WTC11 (cell line): ENCODE measurements at regions not wholly inside any gene's neighbourhood (a gene's known extent, or its start where the extent isn't known, plus 50 kb on each side); places are given as distances from the start of the nearest gene placed in this dataset.

Source experiments
- CREB1 ChIP-seq: sonication (generic); formaldehyde crosslinking; IDR thresholded peaks from 2 replicates; pipeline ENCODE4 v1.8.0; 2023; ENCODE audit warnings: mild to moderate bottlenecking, missing genetic modification reagents
- CTCF ChIP-seq: fragments of 200-600 bp; IDR thresholded peaks from 2 replicates; pipeline ENCODE4 v1.8.0; 2022; ENCODE audit warnings: antibody characterized with exemption
- ETV6 ChIP-seq: sonication (generic); formaldehyde crosslinking; IDR thresholded peaks from 2 replicates; pipeline ENCODE4 v1.8.1; 2022; ENCODE audit warnings: mild to moderate bottlenecking, missing genetic modification reagents
- GABPB1 ChIP-seq: sonication (generic); formaldehyde crosslinking; IDR thresholded peaks from 2 replicates; pipeline ENCODE4 v1.8.1; 2023; ENCODE audit warnings: mild to moderate bottlenecking, missing genetic modification reagents
- IRF1 ChIP-seq: sonication (generic); formaldehyde crosslinking; IDR thresholded peaks from 2 replicates; pipeline ENCODE4 v1.8.0; 2023; ENCODE audit warnings: missing genetic modification reagents
- MAX ChIP-seq: sonication (generic); formaldehyde crosslinking; IDR thresholded peaks from 2 replicates; pipeline ENCODE4 v1.8.0; 2022; ENCODE audit warnings: mild to moderate bottlenecking, missing genetic modification reagents
- MXD4 ChIP-seq: fragments of 250-450 bp; sonication (Bioruptor Pico); IDR thresholded peaks from 2 replicates; pipeline ENCODE4 v1.8.0; 2021; ENCODE audit warnings: mild to moderate bottlenecking, moderate library complexity, borderline replicate concordance
- NR2C2 ChIP-seq: sonication (generic); formaldehyde crosslinking; IDR thresholded peaks from 2 replicates; pipeline ENCODE4 v1.8.0; 2022; ENCODE audit warnings: mild to moderate bottlenecking, missing genetic modification reagents
- SP1 ChIP-seq: sonication (generic); formaldehyde crosslinking; conservative IDR thresholded peaks from 2 replicates; pipeline ENCODE4 v1.8.1; 2022; ENCODE audit warnings: missing genetic modification reagents
- ZNF138 ChIP-seq: sonication (generic); formaldehyde crosslinking; conservative IDR thresholded peaks from 2 replicates; pipeline ENCODE4 v1.8.1; 2022; ENCODE audit warnings: mild to moderate bottlenecking, moderate library complexity, missing genetic modification reagents
- ZNF512 ChIP-seq: sonication (generic); formaldehyde crosslinking; IDR thresholded peaks from 2 replicates; pipeline ENCODE4 v1.8.1; 2022; ENCODE audit warnings: missing genetic modification reagents, borderline replicate concordance
- ZNF671 ChIP-seq: fragments of 250-450 bp; sonication (Bioruptor Pico); IDR thresholded peaks from 2 replicates; pipeline ENCODE4 v1.8.0; 2021; ENCODE audit warnings: mild to moderate bottlenecking

GRCh38 chr1:58399176-58399575 is 147.3 kb downstream of the OMA1 start:
- no peak for TF ChIP-seq MAX (CRISPR knock-in tag)
- TF ChIP-seq CTCF: no peak
- TF ChIP-seq NR2C2 (CRISPR knock-in tag): no peak
- no peak for TF ChIP-seq ZNF671
- no peak for TF ChIP-seq SP1 (CRISPR knock-in tag)
- no peak for TF ChIP-seq CREB1 (CRISPR knock-in tag)
- no peak for TF ChIP-seq ZNF512 (CRISPR knock-in tag)
- TF ChIP-seq GABPB1 (CRISPR knock-in tag): no peak
- no peak for TF ChIP-seq ZNF138 (CRISPR knock-in tag)
- no peak for TF ChIP-seq MXD4
- no peak for TF ChIP-seq IRF1
- no peak for TF ChIP-seq ETV6 (CRISPR knock-in tag)
